Memory B cell (primary cell): ENCODE measurements at regions not wholly inside any gene's neighbourhood (a gene's known extent, or its start where the extent isn't known, plus 50 kb on each side); places are given as distances from the start of the nearest gene placed in this dataset.

ENCODE experiments used
- ATAC-seq: fragments of 150-1000 bp; cut with Tn5 transposase; 2 replicates; pipeline ENCODE4 v1.10.0; 2021; ENCODE audit warnings: low read depth, mild to moderate bottlenecking, moderate library complexity
- DNase-seq, 2 donors: peaks; one replicate each; pipeline ENCODE4 v3.0.0; 2022; ENCODE audit warnings: low spot score in 2 of 2
- H3K27ac Mint-ChIP-seq: one replicate; pipeline ENCODE4 v1.8.0; 2022; ENCODE audit warnings: mild to moderate bottlenecking, moderate library complexity, mixed read lengths
- H3K27me3 Mint-ChIP-seq: one replicate; pipeline ENCODE4 v1.8.0; 2022; ENCODE audit warnings: mixed read lengths
- H3K36me3 Mint-ChIP-seq: one replicate; pipeline ENCODE4 v1.8.0; 2022; ENCODE audit warnings: mild to moderate bottlenecking, mixed read lengths
- H3K4me1 Mint-ChIP-seq: one replicate; pipeline ENCODE4 v1.8.0; 2022; ENCODE audit warnings: mixed read lengths
- H3K4me3 Mint-ChIP-seq: one replicate; pipeline ENCODE4 v1.8.0; 2022; ENCODE audit warnings: mild to moderate bottlenecking, moderate library complexity, mixed read lengths
- H3K9me3 Mint-ChIP-seq: one replicate; pipeline ENCODE4 v1.8.0; 2022; ENCODE audit warnings: mixed read lengths

DNA sequence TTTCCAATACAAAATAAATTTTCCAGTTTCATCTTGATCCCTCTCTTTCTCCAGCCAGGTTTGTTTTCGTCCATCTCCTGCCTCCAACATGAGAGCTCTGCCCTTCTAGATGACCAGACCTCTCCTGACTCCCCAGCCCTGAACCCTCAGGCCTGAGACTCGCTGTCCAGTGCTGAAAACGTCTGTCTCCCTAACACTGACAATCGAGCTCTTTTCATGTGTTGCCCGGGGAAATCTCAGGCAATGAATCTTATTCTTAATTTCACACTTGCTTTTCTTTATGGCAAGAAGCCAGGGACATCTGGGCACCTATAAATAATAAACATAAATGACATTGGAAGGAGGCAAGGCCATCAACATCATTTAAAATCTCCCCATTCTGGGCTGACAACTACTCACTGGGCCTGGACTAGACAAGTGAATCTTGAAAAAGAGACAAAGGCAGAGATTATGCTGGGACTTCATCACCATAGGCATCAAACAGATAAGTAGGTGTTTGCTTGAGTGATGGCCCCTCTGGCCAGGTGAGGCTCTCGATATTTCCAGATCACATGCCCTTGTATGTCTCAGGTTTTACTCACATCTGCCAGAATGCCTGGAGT is 274.5 kb upstream of the B3GAT1 start:
- Mint-ChIP-seq H3K27me3 (peaks cover 7% of the 10 kb centered on the region), H3K4me3 (no peak overlapping the region), H3K27ac (no peak overlapping the region), H3K36me3 (no peaks in the 10 kb centered on the region), H3K4me1 (no peaks in the 10 kb centered on the region), H3K9me3 (no peaks in the 10 kb centered on the region)
- no peak for ATAC-seq
- no peak for DNase-seq

DNA sequence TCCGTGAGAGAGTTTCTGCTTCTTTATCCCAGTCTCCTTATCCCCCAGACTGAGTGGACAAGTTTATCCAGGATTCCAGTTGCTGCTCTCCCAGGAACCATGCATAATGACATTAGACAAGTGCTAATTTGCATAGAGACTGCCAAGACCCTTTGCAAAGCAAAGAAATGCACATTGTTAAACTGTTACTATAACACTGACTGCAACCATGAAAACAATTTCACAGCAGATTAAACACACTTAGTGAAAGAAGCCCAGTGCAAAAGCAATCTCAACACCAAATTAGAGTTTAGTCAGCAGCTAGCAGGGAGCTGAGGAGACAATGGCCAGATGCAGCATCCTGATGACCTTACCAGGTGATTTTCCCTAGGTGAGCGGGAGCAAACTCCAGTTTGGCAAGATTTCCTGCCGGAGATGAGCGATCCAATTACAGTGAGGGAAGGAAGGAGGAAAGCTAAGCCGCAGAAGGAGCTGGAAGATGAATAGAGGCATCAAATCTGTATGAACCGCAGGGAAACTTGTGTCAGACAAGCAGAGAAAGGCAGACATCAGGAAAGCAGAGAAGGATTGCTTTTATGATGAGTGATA is 273.8 kb upstream of the B3GAT1 start:
- no peak for DNase-seq
- H3K36me3 Mint-ChIP-seq, result no peaks in the 10 kb centered on the region
- no peak overlapping the region for H3K27ac Mint-ChIP-seq
- no peaks in the 10 kb centered on the region for H3K4me1 Mint-ChIP-seq
- ATAC-seq, result no peak
- H3K27me3 Mint-ChIP-seq, result peaks cover 3% of the 10 kb centered on the region
- no peaks in the 10 kb centered on the region for H3K9me3 Mint-ChIP-seq
- H3K4me3 Mint-ChIP-seq, result no peak overlapping the region

DNA sequence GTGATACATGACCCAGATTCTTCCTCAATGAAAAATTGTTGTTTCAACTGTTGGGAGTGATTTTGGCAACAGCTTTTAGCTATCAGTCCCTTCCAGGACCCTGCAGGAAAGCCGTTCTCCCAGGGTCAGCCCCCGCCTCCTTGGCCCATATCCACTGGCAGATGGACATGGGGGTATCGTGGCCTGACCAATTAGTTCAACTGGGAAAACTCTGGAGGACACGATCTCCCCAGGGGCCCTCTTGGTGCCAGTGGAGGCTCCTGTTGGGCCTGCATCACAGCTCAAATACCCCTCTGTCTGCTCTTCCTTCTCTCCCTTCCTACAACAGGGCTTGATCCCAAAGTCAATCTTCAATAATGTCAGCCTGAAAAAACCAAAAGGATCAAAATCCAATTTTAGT is 272.5 kb upstream of the B3GAT1 start:
- no peaks in the 10 kb centered on the region for H3K4me1 Mint-ChIP-seq
- H3K27ac Mint-ChIP-seq, result no peak overlapping the region
- H3K36me3 Mint-ChIP-seq, result no peaks in the 10 kb centered on the region
- no peaks in the 10 kb centered on the region for H3K9me3 Mint-ChIP-seq
- ATAC-seq (no peak), DNase-seq (no peak)
- no peak overlapping the region for H3K4me3 Mint-ChIP-seq
- peaks cover 3% of the 10 kb centered on the region for H3K27me3 Mint-ChIP-seq

DNA sequence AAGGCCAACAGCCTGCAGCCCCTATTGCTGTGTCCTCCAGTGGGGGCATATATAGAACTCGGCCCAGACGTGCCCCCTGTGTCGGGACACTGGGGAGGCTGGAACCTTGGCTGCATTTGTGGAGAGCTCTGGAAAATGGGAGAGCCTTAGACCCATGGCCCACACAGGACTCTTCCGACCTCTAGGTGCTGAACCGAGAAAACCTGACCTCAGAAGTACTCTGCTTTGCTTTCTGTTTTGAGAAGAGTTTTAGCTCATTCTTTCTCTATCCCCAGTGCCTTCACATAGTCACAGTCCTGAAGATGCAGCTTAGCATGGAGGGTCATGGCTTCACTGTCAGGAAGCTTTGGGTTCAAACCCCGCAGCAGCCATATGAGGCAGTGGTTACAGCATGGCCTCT is 271.8 kb upstream of the B3GAT1 start:
- Mint-ChIP-seq H3K4me1 (no peaks in the 10 kb centered on the region), H3K27ac (no peak overlapping the region), H3K9me3 (no peaks in the 10 kb centered on the region), H3K4me3 (no peak overlapping the region), H3K27me3 (peaks cover 3% of the 10 kb centered on the region), H3K36me3 (no peaks in the 10 kb centered on the region)
- no peak for DNase-seq
- no peak for ATAC-seq

DNA sequence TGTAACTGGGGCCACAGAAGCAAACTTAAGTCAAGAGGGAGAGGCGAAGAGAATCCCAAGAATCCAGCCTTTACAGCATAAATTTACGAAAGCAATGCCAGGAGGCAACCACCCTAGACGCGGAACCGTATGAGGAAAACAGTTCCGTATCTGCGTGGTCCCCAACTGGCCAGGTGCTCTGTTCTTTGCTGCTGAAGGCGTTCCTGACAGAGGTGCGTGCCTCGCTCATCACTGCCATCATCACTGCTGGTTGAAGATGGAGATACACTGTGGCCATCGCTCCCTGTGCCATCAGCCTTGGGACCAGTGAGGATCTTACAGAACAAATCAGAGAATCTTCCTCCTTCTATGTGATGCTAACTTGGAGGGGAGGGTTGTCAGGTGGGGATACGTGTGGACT is 270.5 kb upstream of the B3GAT1 start:
- H3K9me3 Mint-ChIP-seq, result no peaks in the 10 kb centered on the region
- ATAC-seq, result no peak
- H3K4me1 Mint-ChIP-seq, result no peaks in the 10 kb centered on the region
- DNase-seq, result no peak
- no peak overlapping the region for H3K27ac Mint-ChIP-seq
- no peaks in the 10 kb centered on the region for H3K36me3 Mint-ChIP-seq
- no peak overlapping the region for H3K4me3 Mint-ChIP-seq
- H3K27me3 Mint-ChIP-seq, result peaks cover 3% of the 10 kb centered on the region

DNA sequence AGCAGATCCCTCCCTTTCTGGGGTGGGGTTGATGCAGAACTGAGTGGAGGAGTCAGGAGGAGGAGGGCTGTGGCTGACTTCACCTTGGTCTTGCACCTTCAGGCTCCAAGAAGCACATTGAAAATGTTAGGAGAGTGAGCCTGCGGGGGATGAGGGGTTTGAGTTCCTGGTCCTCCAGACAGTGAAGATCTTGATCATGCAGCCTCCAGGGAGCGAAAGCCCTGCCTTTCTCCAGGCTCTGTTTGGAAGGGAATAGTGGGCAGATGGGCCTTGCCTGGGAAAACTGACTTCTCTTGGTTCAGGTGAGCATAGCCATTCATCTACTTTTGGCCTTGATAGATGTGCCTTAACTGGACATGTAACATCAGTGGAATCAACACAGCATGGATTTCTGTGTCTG is 267.6 kb upstream of the B3GAT1 start:
- H3K27ac Mint-ChIP-seq, result no peak overlapping the region
- no peak overlapping the region for H3K4me3 Mint-ChIP-seq

DNA sequence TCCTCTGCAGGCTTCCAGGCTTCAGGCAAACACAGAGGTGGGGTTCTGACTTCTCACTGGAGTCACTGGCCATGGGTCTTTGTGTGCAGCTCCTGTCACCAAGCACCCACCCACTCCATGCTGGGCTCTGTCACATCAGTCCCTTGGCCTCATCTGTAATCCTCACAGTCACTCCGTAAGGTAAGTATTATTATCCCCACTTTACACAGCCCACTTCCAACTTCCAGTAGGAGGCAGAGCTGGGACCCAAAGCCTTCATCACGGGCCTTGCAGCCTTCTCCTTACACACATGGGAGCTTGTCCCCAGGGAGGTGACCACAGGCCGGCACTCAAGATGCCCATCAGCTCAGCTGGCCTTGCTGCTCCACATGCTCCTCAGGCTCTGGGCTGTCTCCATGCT is 266.7 kb upstream of the B3GAT1 start:
- peaks cover 5% of the 10 kb centered on the region for H3K27me3 Mint-ChIP-seq
- H3K4me1 Mint-ChIP-seq, result no peaks in the 10 kb centered on the region
- H3K36me3 Mint-ChIP-seq, result no peaks in the 10 kb centered on the region
- H3K4me3 Mint-ChIP-seq, result no peak overlapping the region
- ATAC-seq (no peak), DNase-seq (no peak)
- H3K27ac Mint-ChIP-seq, result no peak overlapping the region
- H3K9me3 Mint-ChIP-seq, result no peaks in the 10 kb centered on the region

More for the DNA sequence above, 267.6 kb upstream of the B3GAT1 start:
- ATAC-seq (no peak), DNase-seq (no peak)
- peaks cover 5% of the 10 kb centered on the region for H3K27me3 Mint-ChIP-seq
- H3K36me3 Mint-ChIP-seq, result no peaks in the 10 kb centered on the region
- H3K4me1 Mint-ChIP-seq, result no peaks in the 10 kb centered on the region
- no peaks in the 10 kb centered on the region for H3K9me3 Mint-ChIP-seq

DNA sequence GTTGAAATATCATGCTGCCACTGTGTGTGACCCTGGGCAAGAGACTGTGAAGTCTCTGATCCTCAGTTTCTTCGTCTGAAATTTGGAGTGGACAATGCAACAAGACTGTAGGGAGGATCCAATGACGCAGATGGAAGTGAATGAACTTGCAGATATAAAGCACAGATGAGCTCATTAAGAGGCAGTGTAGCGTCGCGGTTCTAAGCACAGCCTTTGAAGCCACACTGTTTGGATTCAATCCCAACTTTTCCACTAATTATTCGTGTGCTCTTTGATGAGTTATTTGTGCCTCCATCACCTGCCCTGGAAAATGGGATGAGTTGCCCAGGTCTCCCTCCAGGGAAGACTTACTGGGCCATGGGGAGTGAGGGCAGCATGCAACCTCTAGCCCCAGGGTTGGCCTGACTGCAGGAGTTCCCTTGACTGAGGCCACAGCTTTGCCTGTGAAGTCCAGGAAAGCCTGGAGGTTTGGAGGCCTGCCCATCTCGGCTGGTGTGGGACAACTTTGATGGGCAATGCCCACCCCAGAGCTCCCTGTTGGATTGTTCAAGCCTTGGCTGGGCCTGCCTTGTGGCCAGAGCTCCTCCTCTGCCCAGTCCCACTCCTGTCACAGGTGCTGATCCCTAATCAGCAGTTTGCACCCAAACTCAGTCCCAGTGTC is 266.0 kb upstream of the B3GAT1 start:
- DNase-seq (no peak), ATAC-seq (no peak)
- Mint-ChIP-seq H3K36me3 (no peaks in the 10 kb centered on the region), H3K27ac (no peak overlapping the region), H3K9me3 (no peaks in the 10 kb centered on the region), H3K27me3 (peaks cover 5% of the 10 kb centered on the region), H3K4me1 (no peaks in the 10 kb centered on the region), H3K4me3 (no peak overlapping the region)

DNA sequence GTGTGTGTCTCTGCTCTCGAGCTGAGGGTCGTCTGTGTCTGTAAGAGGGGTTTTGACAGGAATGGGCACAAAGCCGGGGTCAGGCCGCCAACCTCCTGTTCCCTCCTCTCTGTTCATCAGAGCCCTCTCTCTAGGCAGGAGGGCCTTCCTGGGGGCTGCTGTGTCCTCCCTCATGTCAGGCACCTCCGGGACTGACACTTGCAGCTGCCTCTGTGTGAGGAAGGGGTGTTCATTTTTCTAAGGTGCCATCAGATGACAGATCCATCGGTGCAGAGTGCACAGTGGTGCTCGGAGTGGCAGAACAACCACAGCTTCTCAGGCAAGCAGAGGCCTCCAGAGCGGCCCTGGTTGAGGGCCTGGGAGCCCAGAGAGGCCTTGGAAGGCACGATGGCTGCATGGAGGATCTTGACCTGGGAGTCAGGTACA is 265.4 kb upstream of the B3GAT1 start:
- H3K27ac Mint-ChIP-seq, result no peak overlapping the region
- DNase-seq (no peak), ATAC-seq (no peak)
- no peaks in the 10 kb centered on the region for H3K4me1 Mint-ChIP-seq
- no peaks in the 10 kb centered on the region for H3K9me3 Mint-ChIP-seq
- no peak overlapping the region for H3K4me3 Mint-ChIP-seq
- H3K27me3 Mint-ChIP-seq, result peaks cover 5% of the 10 kb centered on the region
- H3K36me3 Mint-ChIP-seq, result no peaks in the 10 kb centered on the region

DNA sequence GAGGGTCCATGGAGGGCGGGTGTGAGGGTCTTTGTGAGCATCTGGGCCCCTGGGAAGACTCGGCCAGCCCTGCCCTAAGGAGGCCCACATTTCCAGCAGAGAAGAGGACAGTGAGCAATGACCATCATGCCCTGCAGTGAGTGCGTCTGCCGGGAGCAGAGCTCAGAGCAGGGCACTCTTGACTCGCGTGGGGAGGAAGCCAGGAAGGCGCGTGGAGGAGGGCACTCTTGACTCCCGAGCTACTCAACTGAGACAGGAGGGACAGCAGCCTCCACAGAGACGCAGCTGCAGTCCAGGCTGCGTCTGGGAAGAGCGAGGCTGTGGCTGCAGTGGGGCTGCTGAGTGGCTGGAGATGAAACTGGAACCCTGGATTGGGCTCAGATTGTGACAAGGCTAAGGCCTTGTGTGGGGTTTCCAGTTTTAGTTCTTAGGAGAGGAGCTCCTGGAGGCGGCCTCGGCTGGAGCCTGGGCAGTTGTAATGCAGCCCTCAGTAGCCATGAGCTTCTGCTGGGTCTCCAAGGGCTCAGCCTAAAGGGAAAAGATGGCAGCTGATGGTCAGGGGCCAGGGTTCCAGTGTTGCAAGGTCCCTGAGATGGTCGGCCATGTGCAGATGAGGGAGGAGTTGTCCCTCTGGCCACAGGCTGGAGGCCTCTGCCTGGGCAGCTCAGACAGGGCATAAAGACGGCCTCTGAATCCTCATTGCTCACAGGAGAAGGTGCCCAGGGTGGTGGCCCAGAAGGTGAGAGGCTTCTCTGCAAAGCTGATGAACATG is 264.7 kb upstream of the B3GAT1 start:
- Mint-ChIP-seq H3K4me3 (no peak overlapping the region), H3K4me1 (no peaks in the 10 kb centered on the region), H3K36me3 (no peaks in the 10 kb centered on the region), H3K27ac (no peak overlapping the region), H3K27me3 (peaks cover 2% of the 10 kb centered on the region), H3K9me3 (no peaks in the 10 kb centered on the region)
- DNase-seq (no peak), ATAC-seq (no peak)

DNA sequence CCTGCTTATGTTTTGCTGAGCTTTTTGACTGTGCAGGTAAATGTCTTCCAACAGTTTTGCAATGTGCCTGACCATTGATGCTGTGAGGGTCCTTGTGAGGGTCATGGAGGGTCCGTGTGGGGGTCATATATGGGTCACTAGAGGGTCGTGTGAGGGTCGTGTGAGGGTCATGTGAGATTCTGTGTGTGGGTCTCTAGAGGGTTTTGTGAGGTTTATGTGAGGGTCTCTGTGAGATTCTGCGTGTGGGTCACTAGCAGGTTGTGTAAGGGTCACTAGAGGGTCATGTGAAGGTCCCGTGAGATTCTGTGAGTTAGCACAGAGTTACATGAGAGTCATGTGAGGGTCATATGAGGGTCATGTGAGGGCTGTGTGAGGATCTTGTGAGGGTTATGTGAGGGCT is 263.9 kb upstream of the B3GAT1 start:
- no peak overlapping the region for H3K4me3 Mint-ChIP-seq
- H3K36me3 Mint-ChIP-seq, result no peaks in the 10 kb centered on the region
- ATAC-seq (no peak), DNase-seq (no peak)
- H3K4me1 Mint-ChIP-seq, result no peaks in the 10 kb centered on the region
- no peak overlapping the region for H3K27ac Mint-ChIP-seq
- H3K9me3 Mint-ChIP-seq, result no peaks in the 10 kb centered on the region
- H3K27me3 Mint-ChIP-seq, result peaks cover 4% of the 10 kb centered on the region

DNA sequence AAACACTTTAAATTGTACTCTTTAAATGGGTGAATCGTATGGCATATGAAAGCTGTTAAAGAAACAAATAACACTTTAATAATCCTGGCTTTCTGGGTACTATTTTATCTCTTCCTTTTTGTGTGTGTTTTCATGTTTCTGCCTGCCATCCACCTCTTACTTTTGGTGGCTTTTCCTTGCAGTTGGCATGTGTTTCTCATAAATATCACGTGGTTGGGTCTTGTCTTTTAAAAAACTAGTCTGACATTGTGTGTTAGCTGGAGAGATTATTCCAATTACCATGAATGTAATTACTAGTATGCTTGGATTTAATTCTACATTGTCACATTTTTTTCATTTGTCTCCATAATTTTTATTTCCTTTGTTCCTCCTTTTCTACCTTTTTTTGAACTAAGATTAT is 262.9 kb upstream of the B3GAT1 start:
- Mint-ChIP-seq H3K27ac (no peak overlapping the region), H3K36me3 (no peaks in the 10 kb centered on the region), H3K9me3 (no peaks in the 10 kb centered on the region), H3K4me3 (no peak overlapping the region), H3K4me1 (no peaks in the 10 kb centered on the region), H3K27me3 (peaks cover 9% of the 10 kb centered on the region)
- ATAC-seq (no peak), DNase-seq (no peak)

DNA sequence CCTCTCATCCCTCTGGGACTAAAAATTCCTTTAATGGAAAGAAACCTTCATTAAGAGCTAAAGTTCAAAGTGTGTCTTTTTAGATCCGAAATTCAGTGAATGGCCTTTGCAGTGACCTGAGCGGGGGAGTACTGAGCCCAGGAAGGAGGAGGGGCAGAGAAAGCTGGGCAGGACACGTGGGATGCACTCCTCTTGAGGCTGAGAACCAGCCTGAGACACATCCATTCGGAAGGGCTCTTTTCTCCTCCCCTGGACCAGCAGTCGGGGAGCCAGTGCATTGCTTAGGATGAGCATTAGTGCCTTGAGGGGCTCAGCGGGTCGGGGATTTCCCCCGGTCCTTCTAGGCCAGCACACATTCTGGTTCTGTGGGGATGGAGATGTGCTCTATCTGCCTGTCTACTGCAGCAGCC is 258.9 kb upstream of the B3GAT1 start:
- no peak overlapping the region for H3K27ac Mint-ChIP-seq
- ATAC-seq (no peak), DNase-seq (no peak)
- H3K36me3 Mint-ChIP-seq, result no peaks in the 10 kb centered on the region
- H3K9me3 Mint-ChIP-seq, result peaks cover 2% of the 10 kb centered on the region
- peaks cover 13% of the 10 kb centered on the region for H3K27me3 Mint-ChIP-seq
- H3K4me1 Mint-ChIP-seq, result no peaks in the 10 kb centered on the region
- no peak overlapping the region for H3K4me3 Mint-ChIP-seq

DNA sequence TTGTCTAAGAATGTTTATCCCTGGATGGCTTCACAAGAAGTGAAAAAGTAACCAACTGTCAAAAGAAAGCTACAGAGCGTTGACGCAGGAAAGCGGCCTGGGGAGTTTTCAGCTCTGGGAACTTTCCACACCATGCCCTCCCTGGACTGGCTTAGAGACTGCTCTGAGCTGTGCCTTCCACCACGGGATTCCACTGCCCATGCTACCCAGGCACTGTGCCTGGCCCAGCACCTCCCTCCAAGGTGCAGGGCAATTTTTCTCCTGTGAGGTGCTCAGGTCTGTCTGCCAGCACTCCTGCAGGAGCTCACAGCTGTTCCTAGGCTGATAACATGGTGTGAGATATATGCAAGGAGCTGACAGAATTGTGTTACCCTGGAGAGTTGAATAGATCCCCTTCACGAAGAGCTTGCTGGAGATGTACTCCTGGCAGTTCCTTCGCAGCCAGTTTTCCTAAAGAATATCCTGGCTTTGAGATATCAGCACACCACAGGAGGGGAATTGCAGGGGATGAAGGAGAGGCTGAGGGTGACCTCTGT is 258.3 kb upstream of the B3GAT1 start:
- H3K9me3 Mint-ChIP-seq, result peaks cover 2% of the 10 kb centered on the region
- no peak overlapping the region for H3K4me3 Mint-ChIP-seq
- peaks cover 13% of the 10 kb centered on the region for H3K27me3 Mint-ChIP-seq
- DNase-seq, result no peak
- H3K4me1 Mint-ChIP-seq, result no peaks in the 10 kb centered on the region
- H3K36me3 Mint-ChIP-seq, result no peaks in the 10 kb centered on the region
- ATAC-seq, result no peak
- H3K27ac Mint-ChIP-seq, result no peak overlapping the region
